HG02870 (cell line): ENCODE measurements at regions not wholly inside any gene's neighbourhood (a gene's known extent, or its start where the extent isn't known, plus 50 kb on each side); places are given as distances from the start of the nearest gene placed in this dataset.
"Not testable (repeated sequence)": the region's sequence is repeated elsewhere in the genome, so short reads cannot be mapped to it uniquely, and the experiment has no call there.

Source experiments
- ATAC-seq: cut with Tn5 transposase; IDR thresholded peaks from one replicate; pipeline ENCODE4 v1.9.1; 2021; ENCODE audit warnings: mild to moderate bottlenecking, moderate library complexity; ENCODE audit not compliant: unreplicated experiment

- ATAC-seq = no peak
Measured at GRCh38 chrX:122625821-122626220, 558.3 kb upstream of the GRIA3 start.

- no peak for ATAC-seq
Measured at GRCh38 chrX:122626871-122627270, 557.2 kb upstream of the GRIA3 start.

- ATAC-seq = no peak
Measured at GRCh38 chrX:122641136-122641535, 542.9 kb upstream of the GRIA3 start.

GRCh38 chrX:122641826-122642225 is 542.3 kb upstream of the GRIA3 start:
- ATAC-seq = no peak

- ATAC-seq = not testable (repeated sequence)
Measured at GRCh38 chrX:122655256-122655655, 528.8 kb upstream of the GRIA3 start.

GRCh38 chrX:122666601-122667000 is 517.5 kb upstream of the GRIA3 start:
- no peak for ATAC-seq

- no peak for ATAC-seq
Measured at GRCh38 chrX:122667667-122668066, 516.4 kb upstream of the GRIA3 start.

GRCh38 chrX:122703762-122704161 is 480.3 kb upstream of the GRIA3 start:
- ATAC-seq = no peak

- no peak for ATAC-seq
Measured at GRCh38 chrX:122739770-122740169, 444.3 kb upstream of the GRIA3 start.

GRCh38 chrX:122770581-122770980 is 413.5 kb upstream of the GRIA3 start:
- no peak for ATAC-seq

- no peak for ATAC-seq
Measured at GRCh38 chrX:122771933-122772332, 412.1 kb upstream of the GRIA3 start.

GRCh38 chrX:122777766-122778165 is 406.3 kb upstream of the GRIA3 start:
- ATAC-seq = no peak

GRCh38 chrX:122783918-122784317 is 400.2 kb upstream of the GRIA3 start:
- ATAC-seq = no peak

GRCh38 chrX:122787231-122787630 is 396.8 kb upstream of the GRIA3 start:
- ATAC-seq = no peak

GRCh38 chrX:122788216-122788615 is 395.9 kb upstream of the GRIA3 start:
- ATAC-seq = no peak

- ATAC-seq = no peak
Measured at GRCh38 chrX:122790376-122791095, 393.5 kb upstream of the GRIA3 start.

GRCh38 chrX:122813876-122814275 is 370.2 kb upstream of the GRIA3 start:
- ATAC-seq = no peak

GRCh38 chrX:122816288-122816687 is 367.8 kb upstream of the GRIA3 start:
- ATAC-seq = no peak

- ATAC-seq = no peak
Measured at GRCh38 chrX:122817321-122817955, 366.6 kb upstream of the GRIA3 start.

GRCh38 chrX:122818068-122818467 is 366.0 kb upstream of the GRIA3 start:
- ATAC-seq = no peak

- ATAC-seq = no peak
Measured at GRCh38 chrX:122833230-122833629, 350.8 kb upstream of the GRIA3 start.

- ATAC-seq = no peak
Measured at GRCh38 chrX:122835886-122836285, 348.2 kb upstream of the GRIA3 start.

- no peak for ATAC-seq
Measured at GRCh38 chrX:122850326-122850725, 333.8 kb upstream of the GRIA3 start.
